ENCODE measurements at regions not wholly inside any gene's neighbourhood (a gene's known extent, or its start where the extent isn't known, plus 50 kb on each side); places are given as distances from the start of the nearest gene placed in this dataset.
A peak's percentile ranks its signal among the peaks of the same experiment; 100 is the strongest.

GRCh38 chr18:56115071-56116015 is 523.0 kb downstream of the TXNL1 start:
- Histone ChIP-seq H3K4me3 (ENCODE audit: low read length) (no peak overlapping the region), H3K36me3 (ENCODE audit: control insufficient read depth, insufficient read depth, low read length, severe bottlenecking) (no peaks in the 10 kb centered on the region), H3K27me3 (replicated peaks; ENCODE audit: control insufficient read depth, insufficient read depth, low read length) (no peaks in the 10 kb centered on the region), H3K4me1 (ENCODE audit: control insufficient read depth, insufficient read depth, low read length) (peaks cover 19% of the 10 kb centered on the region), H3K9me3 (ENCODE audit: control insufficient read depth, low read length) (no peaks in the 10 kb centered on the region), H3K9ac (ENCODE audit: low read length) (no peak overlapping the region)
- DNase-seq (ENCODE audit: low read depth) = no peak

GRCh38 chr18:56112984-56113383 is 525.0 kb upstream of the TCF4 start:
- DNase-seq (ENCODE audit: low read depth) = no peak
- no peaks in the 10 kb centered on the region for H3K27me3 ChIP-seq (replicated peaks; ENCODE audit: control insufficient read depth, insufficient read depth, low read length)
- H3K9me3 ChIP-seq (ENCODE audit: control insufficient read depth, low read length) = no peaks in the 10 kb centered on the region
- H3K36me3 ChIP-seq (ENCODE audit: control insufficient read depth, insufficient read depth, low read length, severe bottlenecking) = no peaks in the 10 kb centered on the region
- peak overlapping the region; percentile 9 for H3K4me3 ChIP-seq (ENCODE audit: low read length)
- no peak overlapping the region for H3K9ac ChIP-seq (ENCODE audit: low read length)
- peaks cover 34% of the 10 kb centered on the region for H3K4me1 ChIP-seq (ENCODE audit: control insufficient read depth, insufficient read depth, low read length)

GRCh38 chr18:56112013-56112749 is 524.2 kb upstream of the TCF4 start:
- no peaks in the 10 kb centered on the region for H3K9me3 ChIP-seq (ENCODE audit: control insufficient read depth, low read length)
- DNase-seq (ENCODE audit: low read depth) = peak; percentile 24
- H3K36me3 ChIP-seq (ENCODE audit: control insufficient read depth, insufficient read depth, low read length, severe bottlenecking) = no peaks in the 10 kb centered on the region
- H3K27me3 ChIP-seq (replicated peaks; ENCODE audit: control insufficient read depth, insufficient read depth, low read length) = no peaks in the 10 kb centered on the region
- no peak overlapping the region for H3K4me3 ChIP-seq (ENCODE audit: low read length)
- H3K9ac ChIP-seq (ENCODE audit: low read length) = no peak overlapping the region
- H3K4me1 ChIP-seq (ENCODE audit: control insufficient read depth, insufficient read depth, low read length) = peaks cover 39% of the 10 kb centered on the region

GRCh38 chr18:56109757-56110156 is 521.8 kb upstream of the TCF4 start:
- H3K9me3 ChIP-seq (ENCODE audit: control insufficient read depth, low read length) = peaks cover 4% of the 10 kb centered on the region
- DNase-seq (ENCODE audit: low read depth) = no peak

GRCh38 chr18:56108478-56109367 is 520.7 kb upstream of the TCF4 start:
- no peak for DNase-seq (ENCODE audit: low read depth)
- Histone ChIP-seq H3K4me3 (ENCODE audit: low read length) (peak overlapping the region; percentile 74), H3K4me1 (ENCODE audit: control insufficient read depth, insufficient read depth, low read length) (peaks cover 39% of the 10 kb centered on the region)

More at GRCh38 chr18:56109757-56110156, 521.8 kb upstream of the TCF4 start:
- Histone ChIP-seq H3K27me3 (replicated peaks; ENCODE audit: control insufficient read depth, insufficient read depth, low read length) (no peaks in the 10 kb centered on the region), H3K4me3 (ENCODE audit: low read length) (no peak overlapping the region), H3K36me3 (ENCODE audit: control insufficient read depth, insufficient read depth, low read length, severe bottlenecking) (no peaks in the 10 kb centered on the region), H3K9ac (ENCODE audit: low read length) (no peak overlapping the region), H3K4me1 (ENCODE audit: control insufficient read depth, insufficient read depth, low read length) (peaks cover 39% of the 10 kb centered on the region)

GRCh38 chr18:56107821-56108477 is 520.0 kb upstream of the TCF4 start:
- peaks cover 32% of the 10 kb centered on the region for H3K4me1 ChIP-seq (ENCODE audit: control insufficient read depth, insufficient read depth, low read length)
- no peak for DNase-seq (ENCODE audit: low read depth)
- peak overlapping the region; percentile 74 for H3K4me3 ChIP-seq (ENCODE audit: low read length)
- peak overlapping the region; percentile 71 for H3K9ac ChIP-seq (ENCODE audit: low read length)
- H3K36me3 ChIP-seq (ENCODE audit: control insufficient read depth, insufficient read depth, low read length, severe bottlenecking) = no peaks in the 10 kb centered on the region
- peaks cover 15% of the 10 kb centered on the region for H3K9me3 ChIP-seq (ENCODE audit: control insufficient read depth, low read length)
- H3K27me3 ChIP-seq (replicated peaks; ENCODE audit: control insufficient read depth, insufficient read depth, low read length) = no peaks in the 10 kb centered on the region

More at GRCh38 chr18:56108478-56109367, 520.7 kb upstream of the TCF4 start:
- Histone ChIP-seq H3K9ac (ENCODE audit: low read length) (peak overlapping the region; percentile 71), H3K27me3 (replicated peaks; ENCODE audit: control insufficient read depth, insufficient read depth, low read length) (no peaks in the 10 kb centered on the region), H3K36me3 (ENCODE audit: control insufficient read depth, insufficient read depth, low read length, severe bottlenecking) (no peaks in the 10 kb centered on the region), H3K9me3 (ENCODE audit: control insufficient read depth, low read length) (peaks cover 14% of the 10 kb centered on the region)

- Histone ChIP-seq H3K27me3 (replicated peaks; ENCODE audit: control insufficient read depth, insufficient read depth, low read length) (no peaks in the 10 kb centered on the region), H3K36me3 (ENCODE audit: control insufficient read depth, insufficient read depth, low read length, severe bottlenecking) (no peaks in the 10 kb centered on the region), H3K9ac (ENCODE audit: low read length) (no peak overlapping the region), H3K9me3 (ENCODE audit: control insufficient read depth, low read length) (peaks cover 15% of the 10 kb centered on the region), H3K4me3 (ENCODE audit: low read length) (no peak overlapping the region), H3K4me1 (ENCODE audit: control insufficient read depth, insufficient read depth, low read length) (peaks cover under 1% of the 10 kb centered on the region)
- no peak for DNase-seq (ENCODE audit: low read depth)
Measured at GRCh38 chr18:56100090-56100722, 512.2 kb upstream of the TCF4 start.

GRCh38 chr18:56097621-56098020 is 509.6 kb upstream of the TCF4 start:
- no peaks in the 10 kb centered on the region for H3K36me3 ChIP-seq (ENCODE audit: control insufficient read depth, insufficient read depth, low read length, severe bottlenecking)
- no peak overlapping the region for H3K9ac ChIP-seq (ENCODE audit: low read length)
- H3K9me3 ChIP-seq (ENCODE audit: control insufficient read depth, low read length) = no peaks in the 10 kb centered on the region
- peaks cover 7% of the 10 kb centered on the region for H3K4me1 ChIP-seq (ENCODE audit: control insufficient read depth, insufficient read depth, low read length)
- H3K27me3 ChIP-seq (replicated peaks; ENCODE audit: control insufficient read depth, insufficient read depth, low read length) = no peaks in the 10 kb centered on the region
- H3K4me3 ChIP-seq (ENCODE audit: low read length) = no peak overlapping the region
- DNase-seq (ENCODE audit: low read depth) = no peak

GRCh38 chr18:56096861-56097260 is 508.9 kb upstream of the TCF4 start:
- Histone ChIP-seq H3K4me3 (ENCODE audit: low read length) (no peak overlapping the region), H3K9ac (ENCODE audit: low read length) (no peak overlapping the region), H3K9me3 (ENCODE audit: control insufficient read depth, low read length) (no peaks in the 10 kb centered on the region), H3K4me1 (ENCODE audit: control insufficient read depth, insufficient read depth, low read length) (peaks cover 7% of the 10 kb centered on the region), H3K36me3 (ENCODE audit: control insufficient read depth, insufficient read depth, low read length, severe bottlenecking) (no peaks in the 10 kb centered on the region), H3K27me3 (replicated peaks; ENCODE audit: control insufficient read depth, insufficient read depth, low read length) (no peaks in the 10 kb centered on the region)
- no peak for DNase-seq (ENCODE audit: low read depth)

- H3K4me1 ChIP-seq (ENCODE audit: control insufficient read depth, insufficient read depth, low read length) = peaks cover 11% of the 10 kb centered on the region
Measured at GRCh38 chr18:56089612-56090258, 501.7 kb upstream of the TCF4 start.

More at GRCh38 chr18:56089612-56090258, 501.7 kb upstream of the TCF4 start:
- DNase-seq (ENCODE audit: low read depth) = no peak
- H3K36me3 ChIP-seq (ENCODE audit: control insufficient read depth, insufficient read depth, low read length, severe bottlenecking) = no peaks in the 10 kb centered on the region
- H3K9ac ChIP-seq (ENCODE audit: low read length) = no peak overlapping the region
- H3K27me3 ChIP-seq (replicated peaks; ENCODE audit: control insufficient read depth, insufficient read depth, low read length) = no peaks in the 10 kb centered on the region
- no peak overlapping the region for H3K4me3 ChIP-seq (ENCODE audit: low read length)
- H3K9me3 ChIP-seq (ENCODE audit: control insufficient read depth, low read length) = no peaks in the 10 kb centered on the region

Measured in adipocyte (in vitro differentiated cells).